ENCODE measurements at regions not wholly inside any gene's neighbourhood (a gene's known extent, or its start where the extent isn't known, plus 50 kb on each side); places are given as distances from the start of the nearest gene placed in this dataset.
"Not testable (repeated sequence)": the region's sequence is repeated elsewhere in the genome, so short reads cannot be mapped to it uniquely, and the experiment has no call there.

- not testable (repeated sequence) for TF ChIP-seq FOXM1 (IDR thresholded peaks at IDR 0.05; ENCODE audit: borderline replicate concordance); SP1 (IDR thresholded peaks at IDR 0.05); ELF4 (IDR thresholded peaks at IDR 0.05); BHLHE40 (IDR thresholded peaks at IDR 0.05; ENCODE audit: borderline replicate concordance); ARNT (IDR thresholded peaks at IDR 0.05); L3MBTL2 (conservative IDR thresholded peaks at IDR 0.05); SUZ12 (IDR thresholded peaks at IDR 0.05); PKNOX1 (IDR thresholded peaks at IDR 0.05)
These were observed 594.1 kb downstream of the CWH43 start for GRCh38 chr4:49580166-49580565.

All from HEK293T (cell line).